GM21390 (cell line): ENCODE measurements at regions not wholly inside any gene's neighbourhood (a gene's known extent, or its start where the extent isn't known, plus 50 kb on each side); places are given as distances from the start of the nearest gene placed in this dataset.
"Not testable (repeated sequence)": the region's sequence is repeated elsewhere in the genome, so short reads cannot be mapped to it uniquely, and the experiment has no call there.

Source experiments
- ATAC-seq: cut with Tn5 transposase; IDR thresholded peaks from one replicate; pipeline ENCODE4 v1.9.1; 2021; ENCODE audit not compliant: unreplicated experiment

DNA sequence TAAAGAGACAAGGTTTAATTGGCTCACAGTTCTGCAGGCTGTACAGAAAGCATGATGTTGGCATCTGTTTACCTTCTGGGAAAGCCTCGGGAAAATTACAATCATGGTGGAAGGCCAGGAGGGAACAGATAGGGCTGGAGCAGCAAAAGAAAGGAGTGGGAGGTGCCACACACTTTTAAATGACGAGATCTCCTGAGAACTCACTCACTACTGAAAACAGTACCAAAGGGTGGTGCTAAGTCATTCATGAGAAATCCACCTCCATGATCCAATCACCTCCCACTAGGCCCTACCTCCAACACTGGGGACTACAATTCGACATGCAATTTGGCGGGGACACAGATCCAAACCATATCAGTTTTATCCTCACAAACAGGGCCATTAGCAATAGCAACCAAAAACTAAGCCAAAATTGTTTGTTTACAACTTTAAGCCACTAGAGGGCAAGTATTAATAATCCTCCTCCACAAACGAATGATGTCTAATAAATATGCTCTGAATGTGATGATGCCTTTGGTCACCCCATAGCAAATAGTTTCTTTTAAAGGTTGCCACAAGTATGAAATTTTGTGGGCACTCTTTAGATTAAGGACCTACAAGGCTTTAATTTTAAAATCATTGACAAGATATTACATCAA is 129.2 kb upstream of the NRBF2 start:
- no peak for ATAC-seq

DNA sequence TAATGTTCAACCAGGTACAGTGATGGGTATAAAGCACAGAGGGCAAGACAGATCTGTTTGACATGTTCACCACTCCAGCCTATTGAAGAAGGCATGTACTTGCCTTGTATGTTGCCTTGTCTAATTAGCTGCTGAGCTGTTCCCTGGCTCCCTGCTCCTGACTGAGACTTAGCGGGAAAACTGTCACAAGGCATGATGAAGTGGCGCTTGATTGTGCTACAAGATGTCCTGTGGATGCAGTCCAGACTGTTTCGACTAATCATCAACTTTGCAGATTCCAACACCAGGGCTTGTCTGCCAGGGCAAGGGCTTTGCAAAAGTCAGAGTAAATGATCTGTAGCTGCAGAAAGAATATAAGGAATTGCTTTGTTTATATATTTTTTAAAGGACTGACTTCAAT is 136.2 kb upstream of the NRBF2 start:
- no peak for ATAC-seq

DNA sequence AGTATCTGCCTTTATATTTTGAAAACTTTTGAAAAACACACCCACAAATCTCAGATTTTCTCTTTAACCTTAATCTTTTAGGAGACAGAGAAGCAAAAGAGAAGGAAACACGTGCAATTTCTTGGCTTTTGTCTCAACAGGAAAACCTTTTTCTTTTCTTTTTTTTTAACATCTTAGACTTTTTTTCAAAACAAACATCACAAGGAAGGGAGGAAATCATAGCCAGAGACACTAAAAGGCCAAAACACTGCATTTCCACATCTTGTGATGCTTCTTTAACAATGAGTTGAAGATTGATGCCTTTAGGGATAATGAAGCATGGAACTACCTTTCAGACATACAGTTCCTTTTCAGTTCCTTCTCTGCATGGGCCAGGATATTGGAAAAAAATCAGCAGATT is 136.6 kb upstream of the NRBF2 start:
- ATAC-seq, result no peak

DNA sequence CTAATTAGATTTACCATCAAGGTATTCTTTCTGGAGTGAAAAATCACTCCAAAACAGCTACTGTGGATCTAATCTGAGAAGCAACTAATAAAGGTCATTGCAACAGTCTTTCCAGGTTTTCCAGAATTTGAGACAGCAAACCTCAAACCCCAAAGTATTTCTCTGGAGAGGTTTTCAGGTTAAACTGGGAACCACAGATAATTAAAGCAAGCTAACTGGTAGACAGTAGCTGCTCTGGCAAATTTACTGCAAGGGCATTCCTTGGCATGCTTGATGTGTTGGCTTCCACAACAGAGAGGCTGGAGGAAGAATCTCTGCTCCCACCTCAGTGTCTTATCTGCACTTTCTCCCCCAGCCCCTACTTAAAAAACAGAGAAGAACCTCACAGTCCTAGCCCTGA is 140.0 kb upstream of the NRBF2 start:
- no peak for ATAC-seq

DNA sequence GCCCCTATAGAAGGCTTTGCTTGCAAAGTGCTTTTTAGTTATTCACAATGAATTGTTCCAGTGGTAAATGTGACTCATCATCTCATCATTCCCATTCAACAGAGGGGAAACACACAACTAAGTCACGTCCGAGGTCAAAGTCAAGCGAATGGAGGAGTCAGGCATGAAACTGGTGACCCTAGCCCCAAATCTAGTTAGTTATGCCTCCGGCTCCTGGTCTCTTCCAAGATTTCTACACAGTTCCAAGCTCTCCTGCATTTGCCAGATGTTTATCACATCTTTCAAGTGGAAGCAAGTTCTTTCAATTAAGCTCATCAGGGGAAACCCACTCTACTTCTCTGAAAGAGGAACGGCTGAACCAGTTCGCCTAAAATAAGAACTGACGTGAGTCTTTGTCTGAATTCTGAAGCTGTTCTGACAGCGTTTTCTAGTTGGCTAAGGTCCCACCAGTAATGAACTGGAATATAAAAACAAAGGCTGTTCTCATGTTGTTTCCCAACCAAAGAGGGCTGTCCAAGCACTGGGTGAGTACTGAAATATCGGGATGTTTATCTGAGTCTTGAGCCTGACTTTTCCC is 140.9 kb upstream of the NRBF2 start:
- peak; percentile 71 for ATAC-seq

- no peak for ATAC-seq
Observed at GRCh38 chr10:62990126-62990525, 143.0 kb upstream of the NRBF2 start.

- no peak for ATAC-seq
Observed at GRCh38 chr10:62985807-62986600, 147.1 kb upstream of the NRBF2 start.

DNA sequence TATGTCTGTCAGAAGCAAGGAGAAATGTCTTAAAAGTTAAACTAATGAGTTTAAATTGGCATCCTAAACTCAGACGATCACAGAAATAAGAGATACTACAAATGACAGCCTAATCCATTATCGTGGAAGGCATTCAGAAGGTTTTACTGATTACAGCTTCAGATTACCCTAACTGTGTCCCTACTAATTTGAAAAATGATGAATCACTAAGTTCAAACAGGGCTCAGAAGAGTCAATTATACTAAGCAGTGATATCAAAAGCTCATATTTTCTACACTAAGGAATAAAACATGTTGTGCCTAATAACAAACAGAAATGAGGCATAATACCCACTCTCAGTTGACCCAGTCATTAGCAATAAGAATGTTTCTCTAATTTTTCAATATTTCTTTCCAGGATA is 152.0 kb upstream of the NRBF2 start:
- ATAC-seq, result no peak

GRCh38 chr10:62980687-62981086 is 152.4 kb upstream of the NRBF2 start:
- no peak for ATAC-seq

DNA sequence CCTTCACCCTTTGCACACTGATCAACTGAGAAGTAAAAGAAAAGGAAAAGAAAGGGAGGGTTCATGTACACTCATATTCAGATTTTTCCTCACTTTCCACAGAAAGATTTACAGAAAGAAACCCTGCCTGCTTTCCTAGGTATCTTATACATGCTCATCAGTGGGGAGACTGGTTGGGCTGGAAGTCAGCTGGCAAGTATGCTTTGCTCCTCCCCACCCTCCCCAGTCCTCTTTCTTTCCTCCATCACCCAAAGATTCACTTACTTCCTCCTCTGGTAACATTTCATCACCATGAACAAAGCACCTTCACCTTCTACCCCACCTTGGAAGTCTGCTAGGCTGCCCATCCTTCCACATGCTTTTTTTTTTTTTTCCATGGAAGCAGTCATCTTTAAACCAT is 153.2 kb upstream of the NRBF2 start:
- no peak for ATAC-seq

GRCh38 chr10:62978482-62978881 is 154.6 kb upstream of the NRBF2 start:
- no peak for ATAC-seq

- not testable (repeated sequence) for ATAC-seq
Observed at GRCh38 chr10:62974795-62975194, 158.3 kb upstream of the NRBF2 start.

DNA sequence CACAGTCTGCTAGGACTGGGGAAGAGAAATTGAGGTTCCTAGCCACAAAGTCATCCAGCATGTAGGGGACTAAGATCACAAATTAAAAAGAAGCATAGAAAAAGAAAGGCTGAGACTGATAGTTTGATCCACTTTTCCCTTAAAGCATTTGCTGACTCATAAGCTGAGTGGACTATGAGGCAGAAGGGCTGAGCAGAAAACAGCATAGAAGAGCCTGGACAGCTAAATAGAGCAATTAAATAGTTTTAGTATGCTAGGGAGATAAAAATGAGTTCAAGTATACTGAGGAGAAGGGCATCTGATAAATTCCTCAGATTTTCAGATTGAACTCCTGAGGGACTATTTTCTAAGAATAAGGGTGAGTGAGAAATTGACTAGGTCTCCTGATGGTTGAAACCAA is 155.9 kb upstream of the EGR2 start:
- no peak for ATAC-seq

- ATAC-seq, result no peak
Observed at GRCh38 chr10:62964026-62964425, 147.9 kb upstream of the EGR2 start.

- ATAC-seq, result no peak
Observed at GRCh38 chr10:62961951-62962523, 145.9 kb upstream of the EGR2 start.

DNA sequence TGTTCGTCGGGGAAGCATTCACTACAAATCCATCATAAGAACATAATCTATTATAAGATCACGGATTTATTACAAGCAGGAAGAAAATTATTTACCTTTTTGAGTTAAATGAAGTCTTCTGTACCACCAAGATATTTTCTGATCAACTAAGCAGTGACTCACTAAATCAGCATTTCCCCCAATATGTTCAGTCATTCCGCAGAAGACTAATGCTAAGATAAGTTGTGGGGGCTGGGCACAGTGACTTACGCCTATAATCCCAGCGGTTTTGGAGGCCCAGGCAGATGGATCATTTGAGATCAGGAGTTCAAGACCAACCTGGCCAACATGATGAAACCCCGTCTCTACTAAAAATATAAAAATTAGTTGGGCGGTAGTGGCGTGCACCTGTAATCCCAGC is 144.2 kb upstream of the EGR2 start:
- ATAC-seq, result no peak

DNA sequence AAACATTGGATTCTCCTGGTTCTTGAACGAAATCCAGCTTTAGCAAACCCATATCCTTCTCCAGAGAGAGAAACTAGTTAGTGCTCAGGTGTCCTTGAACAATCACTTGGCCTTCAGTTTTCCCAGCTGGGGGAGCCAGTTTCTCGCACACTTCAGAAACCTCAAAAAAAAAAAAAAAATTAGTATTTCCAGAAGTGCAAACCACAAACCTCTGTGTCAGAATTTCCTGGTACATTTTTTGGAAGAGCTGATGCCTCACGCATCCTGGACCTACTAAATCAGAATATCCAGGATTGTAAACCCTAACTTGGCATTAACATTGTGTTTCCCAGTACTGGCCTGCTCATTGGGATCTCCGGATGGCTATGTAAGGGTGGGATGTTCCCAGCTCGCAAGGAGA is 143.4 kb upstream of the EGR2 start:
- no peak for ATAC-seq

GRCh38 chr10:62958980-62959379 is 142.8 kb upstream of the EGR2 start:
- no peak for ATAC-seq

GRCh38 chr10:62946278-62946677 is 130.1 kb upstream of the EGR2 start:
- ATAC-seq, result no peak

GRCh38 chr10:62939698-62940097 is 123.5 kb upstream of the EGR2 start:
- no peak for ATAC-seq

GRCh38 chr10:62938672-62939071 is 122.5 kb upstream of the EGR2 start:
- no peak for ATAC-seq

GRCh38 chr10:62937674-62938073 is 121.5 kb upstream of the EGR2 start:
- no peak for ATAC-seq
